H1 (cell line): ENCODE measurements at regions not wholly inside any gene's neighbourhood (a gene's known extent, or its start where the extent isn't known, plus 50 kb on each side); places are given as distances from the start of the nearest gene placed in this dataset.

Experiments used
- CTCF ChIA-PET: fragments of 300-600 bp; sonication (Branson Sonifier 250); formaldehyde crosslinking; loops from one replicate; lab custom pipeline; 2021; ENCODE audit not compliant: partially characterized antibody; lab: Charles Lee
- POLR2A ChIA-PET: fragments of 300-600 bp; sonication (Branson Sonifier 250); formaldehyde crosslinking; loops from one replicate; lab custom pipeline; 2021; ENCODE audit warnings: inconsistent platforms; ENCODE audit not compliant: partially characterized antibody; lab: Charles Lee
- DNase-seq, 2 experiments: peaks; one replicate each; pipeline versions ENCODE4 v3.0.0 to v3.0.0-alpha.2; 2010 to 2022; ENCODE audit warnings: low spot score in 2 of 2, low read depth in 1 of 2, mixed read lengths in 1 of 2
- FAIRE-seq: peaks from 2 replicates; lab custom pipeline; 2011; peaks lifted over from hg19 to GRCh38; lab: Jason Lieb, UNC
- H2AFZ ChIP-seq: 2 replicates; pipeline ENCODE4 v1.8.1; 2012; ENCODE audit warnings: low read length, inconsistent platforms
- H2AK5ac ChIP-seq: 2 replicates; pipeline ENCODE4 v1.6.1; 2013; ENCODE audit warnings: low read depth, low read length
- H2BK120ac ChIP-seq: replicated peaks from 2 replicates; pipeline ENCODE3; 2013; ENCODE audit warnings: low read depth, low read length, inconsistent platforms
- H2BK12ac ChIP-seq: 2 replicates; pipeline ENCODE4 v1.6.1; 2013; ENCODE audit warnings: low read depth, low read length
- H2BK15ac ChIP-seq: 2 replicates; pipeline ENCODE4 v1.6.1; 2013; ENCODE audit warnings: low read length
- H2BK20ac ChIP-seq: 2 replicates; pipeline ENCODE4 v1.6.1; 2013; ENCODE audit warnings: low read length
- H2BK5ac ChIP-seq: 2 replicates; pipeline ENCODE4 v1.6.1; 2013; ENCODE audit warnings: low read depth, low read length
- H3K14ac ChIP-seq: 2 replicates; pipeline ENCODE4 v1.6.1; 2013; ENCODE audit warnings: inconsistent platforms; ENCODE audit not compliant: insufficient read length
- H3K18ac ChIP-seq: 2 replicates; pipeline ENCODE4 v1.6.1; 2013; ENCODE audit warnings: low read length; ENCODE audit errors: extremely low read depth
- H3K23ac ChIP-seq: 2 replicates; pipeline ENCODE4 v1.6.1; 2013; ENCODE audit warnings: inconsistent platforms; ENCODE audit not compliant: insufficient read length
- H3K23me2 ChIP-seq: 2 replicates; pipeline ENCODE4 v1.6.1; 2013; ENCODE audit warnings: low read depth, low read length
- H3K27ac ChIP-seq: 2 replicates; pipeline ENCODE4 v1.6.1; 2011; ENCODE audit warnings: low read depth, low read length, inconsistent platforms
- H3K27me3 ChIP-seq, 4 experiments: replicated peaks in 1 of 4; 1 replicate in 1 of 4; 2 replicates in 3 of 4; pipeline versions ENCODE4 v1.6.1 to v1.8.1; 2011 to 2013; ENCODE audit warnings: low read length in 3 of 4, mild to moderate bottlenecking in 3 of 4, inconsistent platforms in 2 of 4, mixed read lengths in 2 of 4, moderate library complexity in 1 of 4; ENCODE audit not compliant: control insufficient read depth in 3 of 4, insufficient read depth in 3 of 4; ENCODE audit errors: extremely low read depth in 1 of 4
- H3K36me3 ChIP-seq, 4 experiments: 2 replicates each; pipeline versions ENCODE4 v1.6.1 to v1.8.1; 2011 to 2013; ENCODE audit warnings: mild to moderate bottlenecking in 4 of 4, low read length in 3 of 4, moderate library complexity in 2 of 4, control low read depth in 1 of 4, inconsistent platforms in 1 of 4; ENCODE audit not compliant: insufficient read depth in 4 of 4, control insufficient read depth in 2 of 4
- H3K4ac ChIP-seq: replicated peaks from 2 replicates; pipeline ENCODE3; 2013; ENCODE audit warnings: low read length, low read depth, mixed read lengths, inconsistent platforms; ENCODE audit not compliant: insufficient read length
- H3K4me1 ChIP-seq, 4 experiments: replicated peaks in 1 of 4; 1 replicate in 1 of 4; 2 replicates in 3 of 4; pipeline versions ENCODE4 v1.6.1 to v1.8.1; 2011 to 2013; ENCODE audit warnings: low read length in 3 of 4, inconsistent platforms in 2 of 4, mixed read lengths in 1 of 4; ENCODE audit not compliant: insufficient read depth in 4 of 4, control insufficient read depth in 3 of 4
- H3K4me2 ChIP-seq, 2 experiments: 2 replicates each; pipeline versions ENCODE4 v1.6.1 to v1.8.1; 2011 to 2013; ENCODE audit warnings: low read depth in 2 of 2, low read length in 2 of 2, control low read depth in 1 of 2, inconsistent platforms in 1 of 2, mild to moderate bottlenecking in 1 of 2; ENCODE audit not compliant: insufficient read depth in 1 of 2
- H3K4me3 ChIP-seq, 4 experiments: fragments of 200-600, 300-600 bp in 1 of 4; sonication (generic), shearing (Covaris generic), sonication (Bioruptor Twin) in 1 of 4; 2 replicates each; pipeline versions ENCODE4 v1.5.1 to v1.8.1; 2011 to 2016; ENCODE audit warnings: low read length in 4 of 4, low read depth in 3 of 4, control low read depth in 2 of 4, inconsistent platforms in 2 of 4, mild to moderate bottlenecking in 2 of 4, mixed read lengths in 1 of 4, moderate library complexity in 1 of 4; ENCODE audit not compliant: insufficient read depth in 2 of 4; ENCODE audit errors: extremely low read depth in 1 of 4
- H3K56ac ChIP-seq: replicated peaks from 2 replicates; pipeline ENCODE3; 2013; ENCODE audit warnings: low read depth, mild to moderate bottlenecking, mixed read lengths, low read length, inconsistent platforms; ENCODE audit not compliant: insufficient read length
- H3K79me1 ChIP-seq: 2 replicates; pipeline ENCODE4 v1.6.1; 2013; ENCODE audit warnings: low read depth, low read length, control low read depth
- H3K79me2 ChIP-seq, 2 experiments: 2 replicates each; pipeline versions ENCODE4 v1.6.1 to v1.8.1; 2012 to 2013; ENCODE audit warnings: low read length in 2 of 2, mild to moderate bottlenecking in 2 of 2, inconsistent platforms in 1 of 2; ENCODE audit not compliant: insufficient read depth in 2 of 2, control insufficient read depth in 1 of 2
- H3K9ac ChIP-seq, 4 experiments: replicated peaks in 1 of 4; 1 replicate in 1 of 4; 2 replicates in 3 of 4; pipeline versions ENCODE4 v1.6.1 to v1.8.1; 2011 to 2013; ENCODE audit warnings: low read depth in 3 of 4, low read length in 3 of 4, control low read depth in 2 of 4, mild to moderate bottlenecking in 2 of 4, moderate library complexity in 2 of 4, inconsistent platforms in 1 of 4; ENCODE audit errors: extremely low read depth in 1 of 4
- H3K9me3 ChIP-seq, 2 experiments: 2 replicates each; pipeline versions ENCODE4 v1.6.1 to v1.8.1; 2012 to 2013; ENCODE audit warnings: mild to moderate bottlenecking in 2 of 2, moderate library complexity in 2 of 2, control low read depth in 1 of 2, inconsistent platforms in 1 of 2, low read depth in 1 of 2, low read length in 1 of 2, mixed read lengths in 1 of 2; ENCODE audit not compliant: insufficient read depth in 2 of 2
- H4K20me1 ChIP-seq, 2 experiments: replicated peaks in 1 of 2; 2 replicates each; pipeline versions ENCODE3 to v1.8.1; 2011 to 2013; ENCODE audit warnings: inconsistent platforms in 2 of 2, low read length in 2 of 2, mild to moderate bottlenecking in 1 of 2; ENCODE audit not compliant: insufficient read depth in 2 of 2, control insufficient read depth in 1 of 2
- H4K5ac ChIP-seq: 2 replicates; pipeline ENCODE4 v1.6.1; 2013; ENCODE audit warnings: low read length, low read depth, mixed read lengths, inconsistent platforms; ENCODE audit not compliant: insufficient read length
- H4K8ac ChIP-seq: 2 replicates; pipeline ENCODE4 v1.8.0; 2013; ENCODE audit warnings: mild to moderate bottlenecking, moderate library complexity, low read length, inconsistent platforms; ENCODE audit not compliant: insufficient read depth; ENCODE audit errors: extremely low read depth
- H4K91ac ChIP-seq: replicated peaks from 2 replicates; pipeline ENCODE3; 2013; ENCODE audit warnings: low read length, mixed read lengths, inconsistent platforms; ENCODE audit not compliant: insufficient read length
- BCL11A ChIP-seq, 2 experiments: IDR thresholded peaks; one replicate each; pipeline ENCODE4 v1.6.1; 2011; ENCODE audit warnings: low read depth in 2 of 2, low read length in 2 of 2, mild to moderate bottlenecking in 2 of 2
- CBX5 ChIP-seq: fragments of 300-800, 300-1000 bp; sonication (generic); IDR thresholded peaks from 2 replicates; pipeline ENCODE4 v1.7.1; 2016; ENCODE audit warnings: antibody characterized with exemption, low read length, low read depth
- GABPA ChIP-seq: IDR thresholded peaks from 2 replicates; pipeline ENCODE4 v1.6.1; 2011; ENCODE audit warnings: mild to moderate bottlenecking, low read length, moderate library complexity, borderline replicate concordance; ENCODE audit not compliant: insufficient read depth
- GTF2F1 ChIP-seq: IDR thresholded peaks from 2 replicates; pipeline ENCODE4 v1.6.1; 2012; ENCODE audit warnings: low read depth, low read length, improper control_type of control experiment, borderline replicate concordance
- JUN ChIP-seq: IDR thresholded peaks from 2 replicates; pipeline ENCODE4 v1.6.1; 2011; ENCODE audit warnings: low read depth, mild to moderate bottlenecking, improper control_type of control experiment, low read length
- JUND ChIP-seq: IDR thresholded peaks from 2 replicates; pipeline ENCODE4 v1.6.1; 2011; ENCODE audit warnings: mild to moderate bottlenecking, improper control_type of control experiment, low read length
- PHF8 ChIP-seq: fragments of 200-600 bp; sonication (generic); conservative IDR thresholded peaks from 2 replicates; pipeline ENCODE4 v1.7.1; 2012; ENCODE audit warnings: low read depth, mild to moderate bottlenecking, inconsistent platforms, low read length, moderate library complexity
- POU5F1 ChIP-seq: IDR thresholded peaks from 2 replicates; pipeline ENCODE4 v1.6.1; 2011; ENCODE audit warnings: low read depth, mild to moderate bottlenecking, low read length, moderate library complexity
- RNF2 ChIP-seq: fragments of 200-900, 300-1000 bp; sonication (generic); IDR thresholded peaks from 2 replicates; pipeline ENCODE4 v1.7.1; 2016; ENCODE audit warnings: borderline replicate concordance, low read depth, mild to moderate bottlenecking, antibody characterized with exemption, low read length; ENCODE audit not compliant: poor library complexity, severe bottlenecking; ENCODE audit errors: missing control alignments
- SIRT6 ChIP-seq: IDR thresholded peaks from one replicate; pipeline ENCODE4 v1.7.1; 2012; ENCODE audit warnings: low read length, inconsistent platforms
- SIX5 ChIP-seq: IDR thresholded peaks from 2 replicates; pipeline ENCODE4 v1.6.1; 2011; ENCODE audit warnings: mild to moderate bottlenecking, low read depth, low read length
- SP2 ChIP-seq: IDR thresholded peaks from 2 replicates; pipeline ENCODE4 v1.6.1; 2012; ENCODE audit warnings: mild to moderate bottlenecking, low read length, inconsistent platforms
- SP4 ChIP-seq: IDR thresholded peaks from 2 replicates; pipeline ENCODE4 v1.6.1; 2012; ENCODE audit warnings: low read length, inconsistent platforms
- TEAD4 ChIP-seq: IDR thresholded peaks from 2 replicates; pipeline ENCODE4 v1.6.1; 2012; ENCODE audit warnings: low read depth, low read length, inconsistent platforms, mixed read lengths
- WGBS, 2 experiments: shearing (Covaris generic) in 1 of 2; methylation state at CpG; one replicate each; pipeline versions ENCODE4 v1.1.6 to v1.1.7; 2013 to 2015; ENCODE audit warnings: low lambda C conversion rate in 2 of 2, mixed read lengths in 2 of 2, inconsistent platforms in 1 of 2, low coverage in 1 of 2, missing lambda C conversion rate in 1 of 2; ENCODE audit not compliant: insufficient replicate concordance in 2 of 2, insufficient coverage in 1 of 2, insufficient read length in 1 of 2; ENCODE audit errors: extremely low coverage in 1 of 2, missing lambda C conversion rate in 1 of 2; 5-methylcytosine and 5-hydroxymethylcytosine counted together
- TF ChIP-seq, protein P1 (sequence below): IDR thresholded peaks from 2 replicates; pipeline ENCODE4 v1.6.1; 2011; ENCODE audit warnings: low read depth, mild to moderate bottlenecking, low read length; ENCODE audit not compliant: insufficient read depth

DNA sequence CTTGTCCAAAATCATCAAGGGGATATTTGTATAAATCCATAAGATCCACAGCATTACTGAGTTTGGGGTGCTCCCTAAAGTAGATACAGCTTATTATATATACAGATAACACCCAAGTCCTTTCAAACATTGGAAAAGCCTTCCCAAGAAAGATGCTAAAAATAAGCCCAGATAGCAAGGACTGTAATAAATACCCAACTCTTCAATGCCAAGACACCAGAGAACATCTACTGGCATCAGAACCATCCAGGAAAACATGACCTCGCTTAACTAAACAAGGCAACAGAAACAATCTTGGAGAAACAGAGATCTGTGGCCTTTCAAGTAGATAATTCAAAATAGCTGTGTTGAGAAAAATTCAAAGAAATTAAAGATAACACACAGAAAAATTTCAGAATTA is 761.4 kb downstream of the GRIK2 start:
- H3K23me2 ChIP-seq: no peaks in the 10 kb centered on the region
- no peaks in the 10 kb centered on the region for H3K27me3 ChIP-seq
- POLR2A ChIA-PET: interaction anchor here (0.8 kb wide), 1 partner anchor 10 kb away, joined by 3 read pairs; no protein-coding TSS in a partner anchor
- no peak overlapping the region for H2BK120ac ChIP-seq
- no peak overlapping the region for H3K4me2 ChIP-seq
- 63% methylated on average over 1 of the region's 1 CpG; no CpG with 5 or more reads in 1 of the 2 experiments for WGBS, 2 experiments
- no peak overlapping the region for H2AK5ac ChIP-seq
- no peaks in the 10 kb centered on the region for H3K4me1 ChIP-seq
- H4K91ac ChIP-seq: no peak overlapping the region
- H3K79me2 ChIP-seq: no peaks in the 10 kb centered on the region
- no peak overlapping the region for H3K4me3 ChIP-seq
- no peak overlapping the region for H3K4ac ChIP-seq
- no peak overlapping the region for H4K8ac ChIP-seq
- no peaks in the 10 kb centered on the region for H4K20me1 ChIP-seq
- H2AFZ ChIP-seq: no peak overlapping the region
- H4K5ac ChIP-seq: no peak overlapping the region
- FAIRE-seq: no peak
- H3K23ac ChIP-seq: no peak overlapping the region
- DNase-seq: no peak
- H3K79me1 ChIP-seq: no peaks in the 10 kb centered on the region
- H2BK5ac ChIP-seq: no peak overlapping the region
- CTCF ChIA-PET: no interaction called here
- H3K36me3 ChIP-seq: no peaks in the 10 kb centered on the region
- no peak overlapping the region for H3K9ac ChIP-seq
- H3K27ac ChIP-seq: no peak overlapping the region
- H3K9me3 ChIP-seq: no peaks in the 10 kb centered on the region; a peak in 1 of 4 replicates
- H3K14ac ChIP-seq: no peak overlapping the region
- no peak overlapping the region for H2BK15ac ChIP-seq
- H3K18ac ChIP-seq: no peak overlapping the region
- H3K56ac ChIP-seq: no peak overlapping the region
- H2BK20ac ChIP-seq: no peak overlapping the region
- no peak overlapping the region for H2BK12ac ChIP-seq
- TF ChIP-seq SIX5 (no peak), BCL11A (IDR thresholded peaks at IDR 0.05; ENCODE audit: low read depth in 2 of 2, low read length in 2 of 2) (no peak), GABPA (no peak), SP2 (no peak), JUN (no peak), SP4 (no peak), TEAD4 (no peak), SIRT6 (no peak), PHF8 (no peak), RNF2 (no peak), JUND (no peak), CBX5 (no peak), POU5F1 (no peak), GTF2F1 (no peak)
- TF ChIP-seq, protein P1, sequence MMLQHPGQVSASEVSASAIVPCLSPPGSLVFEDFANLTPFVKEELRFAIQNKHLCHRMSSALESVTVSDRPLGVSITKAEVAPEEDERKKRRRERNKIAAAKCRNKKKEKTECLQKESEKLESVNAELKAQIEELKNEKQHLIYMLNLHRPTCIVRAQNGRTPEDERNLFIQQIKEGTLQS: no peak
